MG63 (cell line): ENCODE measurements at regions not wholly inside any gene's neighbourhood (a gene's known extent, or its start where the extent isn't known, plus 50 kb on each side); places are given as distances from the start of the nearest gene placed in this dataset.
A peak's percentile ranks its signal among the peaks of the same experiment; 100 is the strongest.

Experiments used
- DNase-seq: peaks from one replicate; pipeline ENCODE4 v3.0.0-alpha.2; 2020
- H3K27me3 ChIP-seq: fragments of 250-450 bp; sonication (Bioruptor Pico); 2 replicates; pipeline ENCODE4 v1.5.1; 2020; ENCODE audit warnings: mild to moderate bottlenecking, moderate library complexity
- H3K36me3 ChIP-seq: fragments of 250-450 bp; sonication (Bioruptor Pico); 2 replicates; pipeline ENCODE4 v1.5.1; 2020; ENCODE audit warnings: mild to moderate bottlenecking, moderate library complexity
- H3K4me3 ChIP-seq: fragments of 250-450 bp; sonication (Bioruptor Pico); 2 replicates; pipeline ENCODE4 v1.5.1; 2020; ENCODE audit warnings: mild to moderate bottlenecking, moderate library complexity
- H3K9me3 ChIP-seq: fragments of 250-450 bp; sonication (Bioruptor Pico); 2 replicates; pipeline ENCODE4 v1.5.1; 2020; ENCODE audit warnings: mild to moderate bottlenecking, moderate library complexity

DNA sequence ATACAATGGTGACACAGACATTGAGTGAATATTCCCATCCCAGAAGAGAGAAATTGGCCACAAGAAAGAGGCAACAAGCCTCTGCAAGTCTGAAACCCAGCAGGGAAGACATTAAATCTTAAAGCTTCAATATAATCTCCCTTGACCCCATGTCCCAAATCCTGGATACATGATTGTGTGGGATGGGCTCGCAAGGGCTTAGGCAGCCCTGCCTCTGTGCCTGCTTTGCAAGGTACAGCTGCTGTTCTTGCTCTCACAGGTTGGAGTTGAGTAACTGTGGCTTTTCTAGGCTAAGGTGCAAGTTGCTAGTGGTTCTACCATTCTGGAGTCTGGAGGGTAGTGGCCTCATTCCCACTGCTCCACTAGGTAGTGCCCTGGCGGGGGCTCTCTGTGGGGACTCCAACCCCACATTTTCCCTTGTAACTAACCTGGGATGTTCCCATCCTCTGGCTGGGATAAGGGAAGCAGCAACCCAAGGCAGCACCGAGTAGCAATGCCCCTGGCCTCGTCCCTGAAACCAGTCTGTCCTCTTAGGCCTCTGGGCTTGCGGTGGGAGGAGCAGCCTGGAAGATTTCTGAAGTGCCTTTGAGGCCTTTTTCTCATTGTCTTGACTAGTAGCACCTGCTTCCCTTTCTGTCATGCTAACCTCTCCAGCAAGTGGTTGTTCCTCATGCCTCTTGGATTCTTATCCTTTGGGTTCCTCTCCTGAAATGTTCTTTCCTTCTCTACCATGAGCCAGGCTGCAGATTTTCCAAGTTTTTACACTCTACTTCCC, 90.0 kb downstream of the FAM174B start:
- H3K27me3 ChIP-seq, result no peaks in the 10 kb centered on the region
- no peak for DNase-seq
- H3K4me3 ChIP-seq, result no peak overlapping the region
- H3K36me3 ChIP-seq, result no peaks in the 10 kb centered on the region
- no peaks in the 10 kb centered on the region; the same call in 1 of the 2 replicates for H3K9me3 ChIP-seq

DNA sequence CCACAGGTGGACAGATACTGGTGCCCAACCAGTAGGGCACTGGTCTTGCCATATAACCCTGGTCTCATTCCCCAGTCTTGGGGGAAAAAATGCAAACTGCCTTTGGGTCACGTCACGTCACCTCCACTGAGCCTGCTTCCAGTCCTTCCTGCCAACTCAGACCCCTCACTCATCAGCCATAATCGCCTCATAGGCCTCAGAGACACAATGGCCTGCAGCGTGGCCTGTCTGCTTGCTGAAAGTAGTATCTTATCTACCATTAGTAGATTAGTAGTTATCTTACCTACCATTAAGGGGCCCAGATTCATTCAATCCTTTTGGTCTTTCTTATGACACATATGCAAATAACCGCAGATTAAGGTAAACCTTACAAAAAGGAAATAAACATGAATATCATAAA, 93.8 kb downstream of the FAM174B start:
- peaks cover 3% of the 10 kb centered on the region; the same call in 1 of the 2 replicates for H3K9me3 ChIP-seq
- H3K4me3 ChIP-seq, result no peak overlapping the region
- H3K27me3 ChIP-seq, result no peaks in the 10 kb centered on the region
- no peak for DNase-seq
- H3K36me3 ChIP-seq, result no peaks in the 10 kb centered on the region

DNA sequence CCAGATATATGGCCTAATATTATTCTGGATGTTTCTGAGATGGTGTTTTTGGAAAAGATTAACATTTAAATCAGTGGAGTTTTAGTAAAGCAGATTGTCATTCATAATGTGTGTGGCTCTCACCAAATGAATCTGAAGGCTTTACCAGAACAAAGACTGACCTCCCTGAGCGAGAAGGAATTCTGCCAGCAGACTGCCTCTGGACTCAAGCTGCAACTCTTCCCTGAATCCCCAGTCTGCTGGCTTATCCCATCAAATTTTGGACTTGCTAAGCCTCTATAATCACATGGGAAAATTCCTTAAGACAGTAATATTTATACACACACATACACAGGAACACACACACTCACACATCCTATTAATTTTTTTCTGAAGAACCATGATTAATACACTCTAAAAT, 102.3 kb downstream of the FAM174B start:
- Histone ChIP-seq H3K36me3 (no peaks in the 10 kb centered on the region), H3K27me3 (no peaks in the 10 kb centered on the region), H3K4me3 (no peak overlapping the region), H3K9me3 (peaks cover 3% of the 10 kb centered on the region; the same call in 1 of the 2 replicates)
- DNase-seq, result no peak

DNA sequence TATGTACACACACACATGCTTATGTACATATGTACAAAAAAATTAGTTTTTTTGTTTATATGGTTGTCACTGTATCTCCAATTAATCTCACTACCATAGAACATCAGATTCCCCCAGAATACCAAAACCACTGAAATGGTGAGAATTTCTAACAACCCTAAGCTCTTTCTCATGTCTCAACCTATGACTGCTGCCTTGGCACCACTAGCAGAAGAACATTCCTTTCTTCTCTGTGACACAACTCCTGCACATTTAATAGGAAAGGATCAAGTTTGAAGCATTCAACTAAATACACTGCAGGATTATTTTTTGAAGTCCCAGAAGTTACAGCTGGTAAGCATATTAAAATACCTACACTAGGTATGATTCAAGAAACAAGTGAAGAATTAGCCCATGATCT, 109.6 kb downstream of the FAM174B start:
- Histone ChIP-seq H3K36me3 (no peaks in the 10 kb centered on the region), H3K9me3 (peaks cover 3% of the 10 kb centered on the region; the same call in 1 of the 2 replicates), H3K4me3 (no peak overlapping the region), H3K27me3 (no peaks in the 10 kb centered on the region)
- peak; percentile 20 for DNase-seq

DNA sequence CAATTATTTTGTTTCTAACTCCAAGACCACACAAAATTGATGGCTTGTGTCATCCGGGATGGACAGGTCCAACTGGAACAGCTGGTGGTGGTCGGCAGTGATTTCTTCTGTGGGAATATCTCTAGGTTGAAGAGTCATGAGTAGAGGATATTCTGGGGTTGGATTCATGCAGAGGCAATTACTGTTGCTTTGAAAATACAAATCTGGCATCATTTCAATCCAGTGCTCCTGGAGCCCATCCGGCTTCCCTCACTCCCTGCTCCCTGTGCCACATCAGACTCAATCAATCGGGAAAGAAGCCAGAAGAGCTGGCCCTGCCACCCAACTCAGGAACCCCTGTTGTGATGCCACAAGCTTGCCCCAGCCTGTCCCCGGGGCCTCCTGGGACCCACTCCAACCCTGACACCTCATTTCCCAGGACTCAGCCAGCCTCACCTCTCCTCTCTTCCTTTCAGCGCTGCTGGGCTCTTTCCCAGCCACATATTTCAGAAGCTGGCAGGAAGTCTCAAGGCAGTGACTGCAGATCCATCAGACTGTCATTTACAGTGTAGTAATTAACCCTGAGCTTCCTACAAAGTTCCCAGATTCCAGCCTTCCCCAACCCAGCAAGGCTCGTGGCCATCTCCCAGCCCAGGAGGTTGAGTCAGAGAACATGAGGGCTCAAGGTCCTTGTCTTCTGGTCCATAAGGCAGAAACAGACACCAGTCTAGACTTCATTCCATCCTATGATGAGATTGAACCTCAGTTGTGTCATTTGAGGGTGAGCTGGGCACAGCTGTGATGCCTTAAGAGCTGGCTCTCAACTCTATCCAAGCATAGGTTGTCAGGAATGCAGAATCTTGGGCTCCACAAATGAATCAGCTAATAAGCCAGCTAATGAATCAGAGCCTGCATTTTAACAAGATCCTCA, 114.0 kb downstream of the FAM174B start:
- Histone ChIP-seq H3K4me3 (no peak overlapping the region), H3K27me3 (no peaks in the 10 kb centered on the region), H3K9me3 (peaks cover 3% of the 10 kb centered on the region; the same call in 1 of the 2 replicates), H3K36me3 (no peaks in the 10 kb centered on the region)
- DNase-seq, result peak; percentile 88

DNA sequence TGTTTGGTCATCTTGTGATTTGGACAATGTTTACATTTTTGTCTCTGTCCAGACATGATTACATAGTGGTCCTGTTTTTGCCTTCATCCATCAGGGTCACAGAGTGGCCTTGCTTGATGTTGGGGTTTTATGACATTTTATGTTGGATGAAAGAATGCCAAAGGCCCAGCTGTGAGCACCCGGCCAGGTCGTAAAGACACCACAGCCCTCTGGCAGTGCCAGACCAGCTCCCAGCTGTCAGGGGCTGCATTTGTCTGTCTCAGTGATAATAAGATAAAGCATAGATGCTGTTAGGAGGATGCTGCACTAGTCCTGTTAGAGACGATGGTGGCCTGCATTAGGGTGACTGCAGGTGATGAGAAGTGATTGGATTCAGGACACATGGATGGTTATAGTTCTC, 117.5 kb downstream of the FAM174B start:
- no peak overlapping the region for H3K4me3 ChIP-seq
- DNase-seq, result no peak

DNA sequence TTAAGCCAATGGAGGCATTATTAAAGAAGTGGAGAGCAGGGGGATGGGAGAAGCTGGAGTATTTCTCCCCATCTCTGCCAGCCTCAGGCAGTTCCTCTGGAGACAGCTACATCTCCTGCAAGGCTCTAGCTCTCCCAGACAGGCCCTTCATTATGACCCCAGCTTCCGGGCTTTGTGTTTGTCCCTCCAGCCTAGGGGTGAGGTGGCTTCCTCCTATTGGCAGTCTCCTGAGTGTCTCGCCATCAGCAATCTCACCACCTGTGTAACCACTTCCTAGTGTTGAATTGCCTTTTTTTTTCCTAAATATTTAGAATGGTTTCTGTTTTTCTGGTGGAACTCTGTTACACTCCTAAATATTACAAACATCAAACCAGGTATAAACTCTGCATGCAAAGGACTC, 122.3 kb downstream of the FAM174B start:
- H3K27me3 ChIP-seq, result 0 out of 2 replicates have a peak, but pooled peaks cover 5% of the 10 kb centered on the region
- no peak for DNase-seq

More for the DNA sequence above, 117.5 kb downstream of the FAM174B start:
- Histone ChIP-seq H3K36me3 (no peaks in the 10 kb centered on the region), H3K9me3 (peaks cover 2% of the 10 kb centered on the region), H3K27me3 (no peaks in the 10 kb centered on the region)

DNA sequence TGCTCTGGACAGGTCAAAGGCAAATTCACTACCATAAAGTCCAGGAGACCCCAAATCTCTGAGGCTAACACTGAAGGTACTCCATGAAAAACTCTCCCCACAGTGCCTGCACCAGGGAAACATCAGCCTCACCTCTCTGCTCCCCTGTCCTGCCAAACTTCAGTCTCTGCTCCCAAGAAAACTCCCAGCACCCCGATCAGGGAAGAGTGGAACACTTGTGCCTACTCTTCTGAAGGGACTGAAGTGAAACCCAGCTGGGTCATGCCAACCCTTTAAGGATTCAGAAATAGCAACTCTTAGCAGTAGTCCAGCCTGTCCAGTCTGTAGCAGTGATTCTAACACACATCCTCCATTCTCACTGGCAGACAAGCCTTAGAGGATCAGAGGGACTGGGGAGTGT, 124.2 kb downstream of the FAM174B start:
- Histone ChIP-seq H3K36me3 (no peaks in the 10 kb centered on the region), H3K4me3 (no peak overlapping the region), H3K27me3 (0 out of 2 replicates have a peak, but pooled peaks cover 5% of the 10 kb centered on the region), H3K9me3 (peaks cover 2% of the 10 kb centered on the region)
- no peak for DNase-seq

More for the DNA sequence above, 122.3 kb downstream of the FAM174B start:
- Histone ChIP-seq H3K9me3 (peaks cover 2% of the 10 kb centered on the region), H3K4me3 (no peak overlapping the region), H3K36me3 (no peaks in the 10 kb centered on the region)

DNA sequence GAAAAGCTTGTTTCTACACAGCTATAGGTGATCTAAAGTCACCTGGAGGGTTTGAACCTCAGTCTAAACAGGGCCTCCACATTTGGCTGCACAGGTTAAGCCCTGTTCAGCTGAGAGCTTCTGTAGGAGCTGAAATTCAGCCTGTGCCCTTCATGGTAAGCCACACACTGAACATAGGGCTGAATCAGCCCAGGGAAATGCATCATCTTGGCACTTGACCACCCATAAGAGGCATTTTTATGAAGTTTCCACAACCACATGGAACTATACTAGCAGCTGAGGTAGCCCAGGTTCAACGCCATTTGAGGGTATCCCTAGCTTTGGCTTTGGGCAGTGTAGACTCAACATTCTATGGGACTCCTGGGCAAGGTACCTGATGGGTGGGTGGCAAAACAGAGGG, 126.8 kb downstream of the FAM174B start:
- no peaks in the 10 kb centered on the region for H3K9me3 ChIP-seq
- H3K27me3 ChIP-seq, result 0 out of 2 replicates have a peak, but pooled peaks cover 5% of the 10 kb centered on the region
- peak; percentile 43 for DNase-seq
- H3K36me3 ChIP-seq, result no peaks in the 10 kb centered on the region
- H3K4me3 ChIP-seq, result no peak overlapping the region

DNA sequence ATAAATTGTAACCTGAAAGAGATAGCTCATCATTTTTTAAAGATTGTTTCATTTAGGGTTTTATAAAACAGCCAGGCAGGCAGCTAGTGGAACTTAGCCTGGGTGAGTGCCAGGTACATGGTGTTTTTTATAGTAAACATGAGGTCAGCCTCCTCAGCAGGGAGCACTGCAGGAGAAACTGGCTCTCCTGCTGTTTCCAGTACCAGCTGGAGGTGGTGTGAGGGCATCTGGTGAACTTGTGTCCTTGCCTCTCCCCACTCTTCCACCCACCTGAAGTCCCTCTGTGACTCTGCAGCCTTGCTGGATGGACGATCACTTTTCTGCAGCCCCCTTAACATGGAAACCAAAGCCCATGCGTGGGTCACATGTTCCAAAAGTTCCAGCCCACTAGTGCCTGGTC, 128.4 kb downstream of the FAM174B start:
- H3K27me3 ChIP-seq, result 0 out of 2 replicates have a peak, but pooled peaks cover 5% of the 10 kb centered on the region
- peak; percentile 85 for DNase-seq
- H3K36me3 ChIP-seq, result no peaks in the 10 kb centered on the region
- H3K4me3 ChIP-seq, result no peak overlapping the region
- no peaks in the 10 kb centered on the region for H3K9me3 ChIP-seq

DNA sequence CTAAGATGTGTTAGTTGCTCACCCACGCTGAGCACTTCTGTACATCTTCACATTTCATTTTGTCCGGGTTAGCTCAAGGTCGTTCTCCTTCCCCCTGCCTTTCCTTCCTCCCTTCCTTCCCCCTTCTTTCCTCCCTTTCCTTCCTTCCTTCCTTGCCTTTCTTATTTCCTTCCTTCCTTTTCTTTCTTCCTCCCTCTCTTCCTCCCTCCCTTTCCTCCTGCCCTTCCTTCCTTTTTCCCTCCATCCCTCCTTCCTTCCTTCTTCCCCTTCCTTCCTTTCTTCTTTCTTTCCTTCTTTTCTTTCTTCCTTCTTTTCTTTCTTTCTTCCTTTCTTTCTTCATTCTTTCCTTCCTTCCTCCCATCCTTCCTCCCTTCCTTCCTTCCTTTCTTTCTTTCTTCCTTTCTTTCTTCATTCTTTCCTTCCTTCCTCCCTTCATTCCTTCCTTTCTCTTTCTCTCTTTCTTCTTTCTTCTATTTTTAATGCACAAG, 129.8 kb downstream of the FAM174B start:
- Histone ChIP-seq H3K36me3 (no peaks in the 10 kb centered on the region), H3K27me3 (0 out of 2 replicates have a peak, but pooled peaks cover 2% of the 10 kb centered on the region), H3K9me3 (no peaks in the 10 kb centered on the region), H3K4me3 (no peak overlapping the region)
- DNase-seq, result no peak

DNA sequence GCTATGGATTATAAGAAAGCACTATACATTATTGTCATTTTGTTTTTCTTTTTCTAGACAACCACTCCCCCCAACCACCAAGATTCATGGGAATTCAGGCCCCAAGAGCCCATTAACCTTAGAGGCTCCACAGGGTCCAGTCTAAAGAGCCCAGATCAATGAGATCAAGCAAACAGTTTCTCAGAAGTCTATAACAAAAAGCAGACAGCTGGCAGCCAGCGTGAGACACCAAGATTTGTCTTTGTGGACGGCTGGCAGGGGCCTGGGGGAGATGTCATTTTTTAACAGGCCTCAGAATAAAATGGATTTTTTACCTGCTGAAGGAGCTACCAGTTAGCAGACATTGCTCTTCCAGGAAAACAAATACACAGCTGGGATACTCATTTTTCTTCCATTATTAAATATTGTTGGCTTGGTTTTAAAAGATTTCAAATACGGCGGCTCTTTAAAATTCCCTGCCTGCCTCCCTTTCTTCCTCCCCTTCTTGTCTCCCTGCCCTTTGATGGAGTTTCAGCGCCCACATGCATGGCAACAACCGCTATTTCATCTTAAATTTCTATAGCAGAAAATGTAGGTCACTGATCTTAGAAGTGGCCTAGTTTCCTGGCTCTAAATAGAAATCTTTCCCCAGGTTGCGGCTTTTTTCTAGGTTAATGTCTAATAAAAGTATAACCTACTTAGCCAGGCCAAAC, 130.6 kb downstream of the FAM174B start:
- Histone ChIP-seq H3K27me3 (no peaks in the 10 kb centered on the region), H3K4me3 (no peak overlapping the region), H3K36me3 (no peaks in the 10 kb centered on the region), H3K9me3 (no peaks in the 10 kb centered on the region)
- DNase-seq, result no peak

DNA sequence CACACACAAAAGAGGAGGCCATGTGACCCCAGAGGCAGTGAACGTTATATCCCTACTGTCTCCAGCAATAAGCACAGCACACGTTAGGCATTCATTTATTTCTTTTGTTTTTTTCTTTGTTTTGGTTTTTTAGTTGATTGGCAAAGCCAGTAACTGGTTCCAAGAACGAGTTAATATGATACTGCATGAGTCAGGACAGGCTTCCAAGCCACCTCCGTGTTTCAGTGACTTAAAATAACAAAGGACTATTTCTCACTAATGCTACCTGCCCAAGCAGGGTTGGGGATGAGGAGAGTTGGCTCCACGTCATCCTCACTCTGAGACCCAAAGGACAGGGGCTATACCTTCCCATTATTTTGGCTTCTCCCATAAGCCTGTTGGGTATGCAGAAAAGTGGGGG, 130.5 kb downstream of the ST8SIA2 start:
- H3K36me3 ChIP-seq, result no peaks in the 10 kb centered on the region
- no peaks in the 10 kb centered on the region for H3K9me3 ChIP-seq
- no peaks in the 10 kb centered on the region for H3K27me3 ChIP-seq
- no peak overlapping the region for H3K4me3 ChIP-seq
- peak; percentile 28 for DNase-seq

DNA sequence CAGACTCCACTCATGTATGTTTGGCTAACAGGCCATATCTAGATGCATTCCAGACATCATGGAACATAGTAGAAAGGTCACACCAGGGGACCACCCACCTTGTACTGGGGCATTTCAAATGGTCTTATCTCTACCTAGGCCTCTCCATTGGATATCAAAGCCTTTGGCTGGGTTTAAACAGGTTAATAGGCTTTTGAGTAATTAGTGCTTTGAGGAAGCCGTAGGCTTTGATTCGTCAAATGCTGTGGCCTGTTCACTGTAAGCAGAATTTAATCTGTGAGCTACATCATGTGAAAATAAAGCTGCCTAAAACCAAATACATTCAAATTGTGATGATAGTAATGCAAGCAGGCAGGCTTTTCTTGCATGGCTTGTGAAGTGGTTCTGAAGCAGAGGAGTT, 129.5 kb downstream of the ST8SIA2 start:
- Histone ChIP-seq H3K27me3 (no peaks in the 10 kb centered on the region), H3K4me3 (no peak overlapping the region), H3K36me3 (no peaks in the 10 kb centered on the region), H3K9me3 (no peaks in the 10 kb centered on the region)
- no peak for DNase-seq

DNA sequence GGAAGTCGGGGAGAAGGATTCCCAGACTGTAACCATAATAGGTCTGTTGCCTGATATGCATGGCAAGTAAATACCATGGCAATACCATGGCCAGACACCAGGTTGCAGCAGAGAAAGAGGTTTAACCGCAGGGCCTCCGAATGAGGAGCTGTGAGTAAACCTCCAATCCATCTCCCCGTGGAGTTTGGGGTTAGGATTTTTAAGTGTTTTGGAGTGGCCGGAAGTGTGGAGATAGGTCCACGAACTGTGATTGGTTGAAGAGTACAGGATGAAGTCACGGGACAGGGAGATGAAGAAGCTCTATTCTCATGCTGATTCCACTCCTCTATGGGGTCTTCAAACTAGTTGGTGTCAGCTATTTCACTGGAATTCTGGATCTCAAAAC, 127.9 kb downstream of the ST8SIA2 start:
- Histone ChIP-seq H3K27me3 (no peaks in the 10 kb centered on the region), H3K4me3 (no peak overlapping the region), H3K9me3 (no peaks in the 10 kb centered on the region), H3K36me3 (no peaks in the 10 kb centered on the region)
- peak; percentile 77 for DNase-seq

DNA sequence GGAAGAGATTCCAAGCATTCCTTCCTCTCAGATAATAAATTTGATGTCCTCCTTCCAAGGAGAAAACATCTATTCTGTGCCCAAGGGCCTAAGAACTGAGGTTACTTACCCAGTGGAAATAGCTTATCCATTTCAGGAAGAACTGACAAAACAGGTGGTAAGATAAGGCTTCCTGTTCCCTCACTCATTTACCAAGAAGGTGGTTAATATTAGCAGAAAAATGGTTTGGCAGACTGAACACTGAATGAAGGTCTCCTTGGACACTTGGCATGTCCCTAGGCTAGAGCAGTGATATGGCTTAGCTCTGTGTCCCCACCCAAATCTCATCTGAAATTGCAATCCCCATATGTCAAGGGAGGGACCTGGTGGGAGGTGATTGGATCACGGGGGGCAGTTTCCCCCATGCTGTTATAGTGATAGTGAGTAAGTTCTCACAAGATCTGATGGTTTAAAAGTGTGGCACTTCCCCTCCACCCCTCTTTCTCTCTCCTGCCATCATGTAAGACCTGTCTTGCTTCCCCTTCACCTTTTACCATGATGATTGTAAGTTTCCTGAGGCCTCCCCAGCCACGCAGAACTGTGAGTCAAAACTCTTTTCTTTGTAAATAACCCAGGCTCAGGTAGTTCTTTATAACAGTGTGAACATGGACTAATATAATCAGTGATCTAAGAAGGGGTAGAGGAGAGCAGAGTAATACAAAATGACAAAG, 127.4 kb downstream of the ST8SIA2 start:
- Histone ChIP-seq H3K36me3 (no peaks in the 10 kb centered on the region), H3K9me3 (no peaks in the 10 kb centered on the region), H3K4me3 (no peak overlapping the region), H3K27me3 (no peaks in the 10 kb centered on the region)
- DNase-seq, result no peak
